Tibial nerve (tissue), 4 donors: ENCODE measurements at regions not wholly inside any gene's neighbourhood (a gene's known extent, or its start where the extent isn't known, plus 50 kb on each side); places are given as distances from the start of the nearest gene placed in this dataset.

ENCODE experiments used
- DNase-seq, 2 donors: peaks; one replicate each; pipeline ENCODE4 v3.0.0-alpha.2; 2019; ENCODE audit warnings: low spot score in 2 of 2
- H3K27ac ChIP-seq, 4 donors: fragments of 200-600 bp; sonication (generic) in 3 of 4; one replicate each; pipeline ENCODE4 v1.5.1; 2017 to 2019; ENCODE audit warnings: mild to moderate bottlenecking in 1 of 4
- H3K27me3 ChIP-seq, 2 donors: fragments of 200-600 bp; sonication (generic) in 1 of 2; one replicate each; pipeline versions ENCODE4 v1.5.1 to v1.6.0; 2017 to 2019
- H3K36me3 ChIP-seq, 3 donors: fragments of 200-600 bp; sonication (generic); one replicate each; pipeline ENCODE4 v1.5.1; 2018 to 2019
- H3K4me1 ChIP-seq, 4 donors: fragments of 200-600 bp; sonication (generic) in 3 of 4; one replicate each; pipeline ENCODE4 v1.5.1; 2017 to 2019
- H3K4me3 ChIP-seq, 4 donors: fragments of 200-600 bp; sonication (generic) in 3 of 4; one replicate each; pipeline ENCODE4 v1.5.1; 2017 to 2019; ENCODE audit warnings: mild to moderate bottlenecking in 1 of 4, moderate library complexity in 1 of 4
- H3K9me3 ChIP-seq, 4 donors: fragments of 200-600 bp; sonication (generic) in 3 of 4; one replicate each; pipeline ENCODE4 v1.5.1; 2017 to 2019
- CTCF ChIP-seq, 5 experiments: fragments of 200-600 bp in 3 of 5; fragments of 450-650 bp in 2 of 5; sonication (generic) in 3 of 5; IDR thresholded peaks; one replicate each; pipeline ENCODE4 v1.5.1; 2016 to 2019; ENCODE audit warnings: antibody characterized with exemption in 5 of 5, mild to moderate bottlenecking in 3 of 5, moderate library complexity in 2 of 5
- EP300 ChIP-seq, 2 donors: sonication (generic); formaldehyde crosslinking; IDR thresholded peaks; one replicate each; pipeline ENCODE4 v1.6.1; 2017; ENCODE audit warnings: antibody characterized with exemption in 2 of 2, mild to moderate bottlenecking in 1 of 2
- POLR2A ChIP-seq, 2 donors: fragments of 450-650 bp; IDR thresholded peaks; one replicate each; pipeline ENCODE4 v1.6.1; 2017; ENCODE audit warnings: antibody characterized with exemption in 2 of 2, mild to moderate bottlenecking in 2 of 2, moderate library complexity in 2 of 2
- WGBS, 2 donors: methylation state at CpG; one replicate each; pipeline ENCODE4 v1.1.5; 2018; 5-methylcytosine and 5-hydroxymethylcytosine counted together

- H3K27me3 ChIP-seq = no peaks in the 10 kb centered on the region
These were observed 1187.3 kb upstream of the CNTN5 start for GRCh38 chr11:97833412-97833811.

GRCh38 chr11:97844016-97844415 is 1176.7 kb upstream of the CNTN5 start:
- Histone ChIP-seq H3K27me3 (no peaks in the 10 kb centered on the region), H3K27ac (no peak overlapping the region), H3K4me1 (no peaks in the 10 kb centered on the region), H3K9me3 (no peaks in the 10 kb centered on the region), H3K36me3 (no peaks in the 10 kb centered on the region), H3K4me3 (no peak overlapping the region)
- no peak for TF ChIP-seq EP300 (IDR thresholded peaks at IDR 0.05)
- no peak for TF ChIP-seq CTCF (IDR thresholded peaks at IDR 0.05)
- TF ChIP-seq POLR2A (IDR thresholded peaks at IDR 0.05) = no peak
- no peak for DNase-seq

More at GRCh38 chr11:97833412-97833811, 1187.3 kb upstream of the CNTN5 start:
- Histone ChIP-seq H3K9me3 (no peaks in the 10 kb centered on the region), H3K4me3 (no peak overlapping the region), H3K27ac (no peak overlapping the region), H3K4me1 (no peaks in the 10 kb centered on the region), H3K36me3 (no peaks in the 10 kb centered on the region)
- DNase-seq = no peak
- TF ChIP-seq POLR2A (IDR thresholded peaks at IDR 0.05) (no peak), CTCF (IDR thresholded peaks at IDR 0.05) (no peak), EP300 (IDR thresholded peaks at IDR 0.05) (no peak)
- WGBS, 2 donors = 88 to 90% methylated on average over 2 of the region's 2 CpGs

GRCh38 chr11:97847730-97848129 is 1173.0 kb upstream of the CNTN5 start:
- 93 to 95% methylated on average over 1 of the region's 1 CpG for WGBS, 2 donors
- TF ChIP-seq EP300 (IDR thresholded peaks at IDR 0.05) (no peak), POLR2A (IDR thresholded peaks at IDR 0.05) (no peak), CTCF (IDR thresholded peaks at IDR 0.05) (no peak)
- H3K9me3 ChIP-seq = no peaks in the 10 kb centered on the region
- H3K36me3 ChIP-seq = no peaks in the 10 kb centered on the region
- DNase-seq = no peak
- no peak overlapping the region for H3K4me3 ChIP-seq
- H3K27ac ChIP-seq = no peak overlapping the region
- H3K4me1 ChIP-seq = no peaks in the 10 kb centered on the region
- no peaks in the 10 kb centered on the region for H3K27me3 ChIP-seq

- no peak for TF ChIP-seq CTCF (IDR thresholded peaks at IDR 0.05)
- TF ChIP-seq POLR2A (IDR thresholded peaks at IDR 0.05) = no peak
- TF ChIP-seq EP300 (IDR thresholded peaks at IDR 0.05) = no peak
- WGBS, 2 donors = 38 to 48% methylated on average over 1 of the region's 1 CpG
These were observed 1170.0 kb upstream of the CNTN5 start for GRCh38 chr11:97850701-97851100.

GRCh38 chr11:97854357-97854756 is 1166.4 kb upstream of the CNTN5 start:
- no peak for TF ChIP-seq CTCF (IDR thresholded peaks at IDR 0.05)
- TF ChIP-seq EP300 (IDR thresholded peaks at IDR 0.05) = no peak
- no peak for TF ChIP-seq POLR2A (IDR thresholded peaks at IDR 0.05)
- no peaks in the 10 kb centered on the region for H3K4me1 ChIP-seq
- H3K27me3 ChIP-seq = no peaks in the 10 kb centered on the region
- no peak overlapping the region for H3K4me3 ChIP-seq
- H3K27ac ChIP-seq = no peak overlapping the region
- H3K9me3 ChIP-seq = no peaks in the 10 kb centered on the region
- 66 to 89% methylated on average over 3 of the region's 3 CpGs for WGBS, 2 donors
- H3K36me3 ChIP-seq = no peaks in the 10 kb centered on the region
- DNase-seq = no peak

More at GRCh38 chr11:97850701-97851100, 1170.0 kb upstream of the CNTN5 start:
- Histone ChIP-seq H3K4me3 (no peak overlapping the region), H3K4me1 (no peaks in the 10 kb centered on the region), H3K27ac (no peak overlapping the region), H3K27me3 (no peaks in the 10 kb centered on the region), H3K9me3 (no peaks in the 10 kb centered on the region), H3K36me3 (no peaks in the 10 kb centered on the region)
- DNase-seq = no peak
